ENCODE measurements at regions not wholly inside any gene's neighbourhood (a gene's known extent, or its start where the extent isn't known, plus 50 kb on each side); places are given as distances from the start of the nearest gene placed in this dataset.

DNA sequence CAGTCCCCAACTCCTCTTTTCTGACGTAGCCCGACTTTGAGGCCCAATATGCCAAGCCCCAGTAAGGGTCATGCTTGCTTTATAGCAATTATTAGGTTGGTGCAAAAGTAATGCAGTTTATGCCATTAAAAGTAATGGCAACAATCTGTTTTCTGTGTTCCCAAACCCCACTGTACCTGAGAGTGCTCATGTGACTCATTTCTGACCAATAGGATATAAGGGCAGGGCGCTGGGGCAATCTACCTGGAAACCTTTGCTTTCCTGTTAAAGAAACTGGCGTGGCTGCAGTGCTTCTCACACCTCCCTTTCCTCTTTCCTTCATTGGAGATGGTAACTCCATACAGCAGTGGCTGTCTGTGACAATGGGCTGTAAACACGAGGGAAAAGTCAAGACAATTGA, 78.9 kb upstream of the MPPED2 start:
- TF ChIP-seq EZH2 (IDR thresholded peaks at IDR 0.05; ENCODE audit: insufficient read depth, low read length) = no peak
- TF ChIP-seq, protein P1, sequence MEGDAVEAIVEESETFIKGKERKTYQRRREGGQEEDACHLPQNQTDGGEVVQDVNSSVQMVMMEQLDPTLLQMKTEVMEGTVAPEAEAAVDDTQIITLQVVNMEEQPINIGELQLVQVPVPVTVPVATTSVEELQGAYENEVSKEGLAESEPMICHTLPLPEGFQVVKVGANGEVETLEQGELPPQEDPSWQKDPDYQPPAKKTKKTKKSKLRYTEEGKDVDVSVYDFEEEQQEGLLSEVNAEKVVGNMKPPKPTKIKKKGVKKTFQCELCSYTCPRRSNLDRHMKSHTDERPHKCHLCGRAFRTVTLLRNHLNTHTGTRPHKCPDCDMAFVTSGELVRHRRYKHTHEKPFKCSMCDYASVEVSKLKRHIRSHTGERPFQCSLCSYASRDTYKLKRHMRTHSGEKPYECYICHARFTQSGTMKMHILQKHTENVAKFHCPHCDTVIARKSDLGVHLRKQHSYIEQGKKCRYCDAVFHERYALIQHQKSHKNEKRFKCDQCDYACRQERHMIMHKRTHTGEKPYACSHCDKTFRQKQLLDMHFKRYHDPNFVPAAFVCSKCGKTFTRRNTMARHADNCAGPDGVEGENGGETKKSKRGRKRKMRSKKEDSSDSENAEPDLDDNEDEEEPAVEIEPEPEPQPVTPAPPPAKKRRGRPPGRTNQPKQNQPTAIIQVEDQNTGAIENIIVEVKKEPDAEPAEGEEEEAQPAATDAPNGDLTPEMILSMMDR (IDR thresholded peaks at IDR 0.05; ENCODE audit: insufficient read depth, low read depth, low read length) = no peak
